Prostate gland (tissue), 2 donors: ENCODE measurements at regions not wholly inside any gene's neighbourhood (a gene's known extent, or its start where the extent isn't known, plus 50 kb on each side); places are given as distances from the start of the nearest gene placed in this dataset.

Experiments
- DNase-seq: peaks from one replicate; pipeline ENCODE4 v3.0.0-alpha.2; 2019; ENCODE audit warnings: low spot score
- H3K27ac ChIP-seq, 2 donors: fragments of 200-600 bp; sonication (generic); 2 replicates each; pipeline ENCODE4 v1.5.1; 2017 to 2019
- H3K27me3 ChIP-seq: fragments of 200-600 bp; sonication (generic); replicated peaks from 2 replicates; pipeline ENCODE4 v1.5.1; 2019; ENCODE audit not compliant: insufficient read depth
- H3K36me3 ChIP-seq, 2 donors: fragments of 200-600 bp; sonication (generic); 1 replicate in 1 of 2; 2 replicates in 1 of 2; pipeline versions ENCODE4 v1.5.1 to v1.8.1; 2017 to 2019
- H3K4me1 ChIP-seq: fragments of 200-600 bp; sonication (generic); replicated peaks from 2 replicates; pipeline ENCODE4 v1.5.1; 2019
- H3K4me3 ChIP-seq, 2 donors: fragments of 200-600 bp; sonication (generic); 2 replicates each; pipeline ENCODE4 v1.5.1; 2017 to 2019
- H3K9me3 ChIP-seq: fragments of 200-600 bp; sonication (generic); 2 replicates; pipeline ENCODE4 v1.5.1; 2017
- CTCF ChIP-seq, 4 experiments: fragments of 200-600 bp in 2 of 4; fragments of 450-650 bp in 2 of 4; sonication (generic) in 2 of 4; IDR thresholded peaks; 1 replicate in 3 of 4; 2 replicates in 1 of 4; pipeline ENCODE4 v1.5.1; 2016 to 2019; ENCODE audit warnings: antibody characterized with exemption in 4 of 4, mild to moderate bottlenecking in 2 of 4, moderate library complexity in 2 of 4
- POLR2A ChIP-seq: fragments of 450-650 bp; IDR thresholded peaks from one replicate; pipeline ENCODE4 v1.6.1; 2016; ENCODE audit warnings: antibody characterized with exemption, mild to moderate bottlenecking
- POLR2AphosphoS5 ChIP-seq: sonication (generic); formaldehyde crosslinking; IDR thresholded peaks from one replicate; pipeline ENCODE4 v1.6.1; 2017; ENCODE audit warnings: antibody characterized with exemption
- WGBS: methylation state at CpG from one replicate; pipeline ENCODE4 v1.1.5; 2018; 5-methylcytosine and 5-hydroxymethylcytosine counted together
- intact Hi-C: fragments of 100-400 bp; cut with DNase I; formaldehyde crosslinking; loops from one replicate; pipeline ENCODE4 v1.14.2; 2022

- Histone ChIP-seq H3K36me3 (no peaks in the 10 kb centered on the region), H3K9me3 (no peaks in the 10 kb centered on the region), H3K4me1 (no peaks in the 10 kb centered on the region), H3K27ac (no peak overlapping the region), H3K4me3 (no peak overlapping the region), H3K27me3 (no peaks in the 10 kb centered on the region)
- intact Hi-C loops: no loop called here
- no peak for DNase-seq
- 58% methylated on average over 5 of the region's 5 CpGs for WGBS
- no peak for TF ChIP-seq POLR2AphosphoS5
- TF ChIP-seq CTCF (IDR thresholded peaks at IDR 0.05): no peak
Observed at GRCh38 chr10:3631701-3632330, 153.2 kb downstream of the KLF6 start.

DNA sequence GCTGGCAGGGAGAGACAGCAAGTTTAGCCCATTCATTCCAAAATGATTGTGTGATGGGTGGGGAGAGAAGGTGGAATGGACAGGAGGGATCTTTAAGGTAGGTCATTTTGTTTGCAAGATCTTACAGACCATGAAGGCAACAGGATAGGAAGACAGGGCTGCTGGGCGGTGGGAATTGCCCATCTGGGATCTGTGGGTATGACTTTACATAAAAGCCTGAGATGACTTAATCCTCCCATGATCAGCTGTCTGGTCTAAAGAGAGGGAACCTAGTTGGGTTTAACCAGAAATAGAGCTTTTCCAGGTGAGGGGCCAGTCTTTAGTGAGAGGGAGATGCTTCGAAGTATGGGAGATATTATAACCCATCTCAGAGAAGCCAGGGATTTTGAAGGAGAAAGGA lies 153.7 kb downstream of the KLF6 start:
- WGBS: 86% methylated on average over 2 of the region's 2 CpGs
- H3K36me3 ChIP-seq: no peaks in the 10 kb centered on the region
- TF ChIP-seq CTCF (IDR thresholded peaks at IDR 0.05) (no peak), POLR2A (no peak), POLR2AphosphoS5 (no peak)
- no peak for DNase-seq
- intact Hi-C loops: no loop called here
- H3K4me3 ChIP-seq: no peak overlapping the region
- no peaks in the 10 kb centered on the region for H3K4me1 ChIP-seq
- H3K27ac ChIP-seq: no peak overlapping the region
- no peaks in the 10 kb centered on the region for H3K9me3 ChIP-seq
- no peaks in the 10 kb centered on the region for H3K27me3 ChIP-seq

GRCh38 chr10:3625959-3626751 lies 158.9 kb downstream of the KLF6 start:
- WGBS: 73% methylated on average over 11 of the region's 11 CpGs
- no peaks in the 10 kb centered on the region for H3K27me3 ChIP-seq
- no peak for DNase-seq
- H3K27ac ChIP-seq: no peak overlapping the region
- no peaks in the 10 kb centered on the region for H3K4me1 ChIP-seq
- intact Hi-C loops: no loop called here
- no peak for TF ChIP-seq POLR2A
- TF ChIP-seq POLR2AphosphoS5: no peak
- TF ChIP-seq CTCF (IDR thresholded peaks at IDR 0.05): no peak
- H3K9me3 ChIP-seq: no peaks in the 10 kb centered on the region
- no peak overlapping the region for H3K4me3 ChIP-seq
- H3K36me3 ChIP-seq: no peaks in the 10 kb centered on the region

DNA sequence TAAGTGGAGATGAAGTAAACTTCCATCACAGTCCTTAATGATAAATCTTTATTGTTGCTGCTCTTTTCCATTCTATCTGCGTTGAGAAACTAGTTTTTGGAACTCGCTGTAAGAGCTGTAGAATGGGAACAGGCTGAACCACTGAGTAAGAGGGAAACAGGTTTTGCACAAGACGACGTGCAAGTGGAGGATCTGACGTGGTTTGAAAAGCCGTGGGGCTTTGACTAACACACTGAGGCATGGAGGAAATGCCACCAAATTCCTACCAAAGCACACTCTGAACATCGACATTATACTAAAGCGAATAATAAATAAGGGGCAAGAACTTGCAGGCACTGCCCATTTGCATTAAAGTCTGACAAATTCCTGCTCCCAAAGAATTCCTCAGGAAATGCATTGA lies 160.6 kb downstream of the KLF6 start:
- H3K27me3 ChIP-seq: no peaks in the 10 kb centered on the region
- no peaks in the 10 kb centered on the region for H3K36me3 ChIP-seq
- no peaks in the 10 kb centered on the region for H3K4me1 ChIP-seq
- H3K4me3 ChIP-seq: no peak overlapping the region
- intact Hi-C loops: no loop called here
- H3K27ac ChIP-seq: no peak overlapping the region
- WGBS: 56% methylated on average over 8 of the region's 8 CpGs
- H3K9me3 ChIP-seq: no peaks in the 10 kb centered on the region
- TF ChIP-seq CTCF (IDR thresholded peaks at IDR 0.05) (no peak), POLR2A (no peak)
- no peak for DNase-seq

GRCh38 chr10:3623746-3624145 lies 161.3 kb downstream of the KLF6 start:
- Histone ChIP-seq H3K4me3 (no peak overlapping the region), H3K27me3 (no peaks in the 10 kb centered on the region), H3K9me3 (no peaks in the 10 kb centered on the region), H3K36me3 (no peaks in the 10 kb centered on the region), H3K27ac (no peak overlapping the region), H3K4me1 (no peaks in the 10 kb centered on the region)
- TF ChIP-seq POLR2A (no peak), POLR2AphosphoS5 (no peak)
- DNase-seq: no peak
- WGBS: 47% methylated on average over 7 of the region's 7 CpGs
- intact Hi-C loops: no loop called here
